ENCODE measurements at regions not wholly inside any gene's neighbourhood (a gene's known extent, or its start where the extent isn't known, plus 50 kb on each side); places are given as distances from the start of the nearest gene placed in this dataset.

DNA sequence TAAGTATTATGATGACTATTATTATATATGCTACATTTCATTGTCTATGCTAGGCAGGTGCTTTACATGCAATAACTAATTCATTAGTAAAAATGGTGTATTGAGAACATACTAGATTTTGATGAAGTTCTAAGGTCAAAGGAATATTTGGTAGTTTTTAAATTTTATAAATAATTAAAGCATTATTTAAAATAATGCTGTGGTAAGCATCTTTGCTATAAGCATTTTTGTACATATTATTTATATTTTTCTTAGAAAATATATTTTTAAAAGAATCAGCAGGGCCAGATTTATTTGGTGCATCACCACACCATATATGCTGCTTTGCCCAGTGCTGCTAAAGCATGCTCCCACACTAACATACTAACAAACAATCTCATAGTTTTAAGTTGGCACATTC lies 517.9 kb downstream of the C6orf118 start:
- Histone ChIP-seq H3K4me1 (ENCODE audit: insufficient read depth) (no peaks in the 10 kb centered on the region), H4K20me1 (ENCODE audit: insufficient read depth) (no peaks in the 10 kb centered on the region), H3K9me2 (ENCODE audit: insufficient read depth) (no peaks in the 10 kb centered on the region), H2AFZ (no peak overlapping the region), H3K4me3 (no peak overlapping the region), H3K27me3 (replicated peaks; ENCODE audit: insufficient read depth) (no peaks in the 10 kb centered on the region), H3K27ac (no peak overlapping the region), H3K79me2 (ENCODE audit: insufficient read depth) (no peaks in the 10 kb centered on the region), H3K36me3 (ENCODE audit: low read depth) (no peaks in the 10 kb centered on the region), H3F3A (ENCODE audit: insufficient read depth) (no peaks in the 10 kb centered on the region), H3K9me3 (ENCODE audit: low read depth) (no peaks in the 10 kb centered on the region), H3K4me2 (ENCODE audit: unreplicated experiment) (no peak overlapping the region), H3K9ac (no peak overlapping the region)
- in situ Hi-C loops (cut with MboI): no loop called here
- TF ChIP-seq EZH2 (IDR thresholded peaks at IDR 0.05; ENCODE audit: insufficient read depth, poor library complexity, severe bottlenecking) (no peak), EZH2phosphoT487 (IDR thresholded peaks at IDR 0.05; ENCODE audit: insufficient read depth, low read depth) (no peak)
- DNase-seq: no peak

- Histone ChIP-seq H2AFZ (no peak overlapping the region), H3K79me2 (ENCODE audit: insufficient read depth) (no peaks in the 10 kb centered on the region), H3F3A (ENCODE audit: insufficient read depth) (no peaks in the 10 kb centered on the region), H3K9ac (no peak overlapping the region), H3K9me3 (ENCODE audit: low read depth) (no peaks in the 10 kb centered on the region), H4K20me1 (ENCODE audit: insufficient read depth) (no peaks in the 10 kb centered on the region), H3K9me2 (ENCODE audit: insufficient read depth) (no peaks in the 10 kb centered on the region), H3K4me2 (ENCODE audit: unreplicated experiment) (no peak overlapping the region), H3K4me3 (no peak overlapping the region), H3K36me3 (ENCODE audit: low read depth) (no peaks in the 10 kb centered on the region), H3K27ac (no peak overlapping the region), H3K4me1 (ENCODE audit: insufficient read depth) (no peaks in the 10 kb centered on the region), H3K27me3 (replicated peaks; ENCODE audit: insufficient read depth) (no peaks in the 10 kb centered on the region)
- TF ChIP-seq EZH2 (IDR thresholded peaks at IDR 0.05; ENCODE audit: insufficient read depth, poor library complexity, severe bottlenecking) (no peak), EZH2phosphoT487 (IDR thresholded peaks at IDR 0.05; ENCODE audit: insufficient read depth, low read depth) (no peak)
- in situ Hi-C loops (cut with MboI): no loop called here
- no peak for DNase-seq
- 52 to 60% methylated on average over 1 of the region's 1 CpG for WGBS, 2 experiments (ENCODE audit: low coverage in 1 of 2, low lambda C conversion rate in 2 of 2, missing lambda C conversion rate in 2 of 2)
Observed at GRCh38 chr6:164763788-164764187, 545.6 kb downstream of the C6orf118 start.

DNA sequence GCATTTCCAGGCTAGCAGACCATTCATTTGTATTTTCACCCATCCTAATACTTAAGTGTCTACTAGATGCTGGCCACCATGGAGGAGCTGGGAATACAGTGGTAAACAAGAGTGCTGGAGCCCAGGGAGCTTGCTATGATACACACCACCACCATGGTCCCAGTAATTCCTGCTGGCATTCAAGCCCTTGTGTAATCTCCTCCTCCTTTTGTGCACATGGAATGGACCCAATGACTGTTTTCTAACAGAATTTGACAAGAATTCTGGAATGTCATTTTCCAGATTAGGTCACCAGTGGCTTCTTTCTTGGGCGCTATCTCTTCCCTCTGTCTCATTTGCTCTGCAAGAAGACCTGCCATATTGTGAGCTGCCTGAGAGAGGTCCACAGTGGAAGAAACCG lies 552.0 kb downstream of the C6orf118 start:
- 55 to 61% methylated on average over 2 of the region's 2 CpGs for WGBS, 2 experiments (ENCODE audit: low coverage in 1 of 2, low lambda C conversion rate in 2 of 2, missing lambda C conversion rate in 2 of 2)
- no peaks in the 10 kb centered on the region for H3F3A ChIP-seq (ENCODE audit: insufficient read depth)
- H3K9me2 ChIP-seq (ENCODE audit: insufficient read depth): no peaks in the 10 kb centered on the region
- H3K4me2 ChIP-seq (ENCODE audit: unreplicated experiment): no peak overlapping the region
- H3K27ac ChIP-seq: no peak overlapping the region
- H3K9me3 ChIP-seq (ENCODE audit: low read depth): no peaks in the 10 kb centered on the region
- H4K20me1 ChIP-seq (ENCODE audit: insufficient read depth): no peaks in the 10 kb centered on the region
- H3K27me3 ChIP-seq (replicated peaks; ENCODE audit: insufficient read depth): no peaks in the 10 kb centered on the region
- no peak for TF ChIP-seq EZH2 (IDR thresholded peaks at IDR 0.05; ENCODE audit: insufficient read depth, poor library complexity, severe bottlenecking)
- TF ChIP-seq EZH2phosphoT487 (IDR thresholded peaks at IDR 0.05; ENCODE audit: insufficient read depth, low read depth): no peak
- H3K79me2 ChIP-seq (ENCODE audit: insufficient read depth): no peaks in the 10 kb centered on the region
- no peaks in the 10 kb centered on the region for H3K4me1 ChIP-seq (ENCODE audit: insufficient read depth)
- H3K9ac ChIP-seq: no peak overlapping the region
- H3K36me3 ChIP-seq (ENCODE audit: low read depth): no peaks in the 10 kb centered on the region
- no peak for DNase-seq
- in situ Hi-C loops (cut with MboI): no loop called here
- no peak overlapping the region for H2AFZ ChIP-seq
- H3K4me3 ChIP-seq: no peak overlapping the region

DNA sequence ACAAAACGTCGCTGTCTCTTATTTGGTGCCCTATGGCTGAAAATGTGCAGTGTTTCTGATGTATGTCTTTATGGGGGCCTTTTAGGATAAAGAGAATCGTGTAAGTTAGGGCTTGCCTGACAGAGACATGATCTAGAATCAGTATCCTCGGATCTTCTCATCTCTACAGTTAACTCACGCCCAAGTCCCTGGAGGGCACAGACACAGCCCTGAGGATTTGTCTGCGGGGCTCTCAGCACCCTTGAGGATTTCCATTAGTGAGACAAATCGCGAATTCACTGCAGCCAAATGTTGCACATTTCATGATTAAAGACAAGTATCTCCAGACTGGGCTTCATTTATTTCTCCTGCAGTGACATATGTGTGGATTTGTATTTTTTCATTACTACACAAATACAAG lies 552.7 kb downstream of the C6orf118 start:
- TF ChIP-seq EZH2 (IDR thresholded peaks at IDR 0.05; ENCODE audit: insufficient read depth, poor library complexity, severe bottlenecking) (no peak), EZH2phosphoT487 (IDR thresholded peaks at IDR 0.05; ENCODE audit: insufficient read depth, low read depth) (no peak)
- no peaks in the 10 kb centered on the region for H3K79me2 ChIP-seq (ENCODE audit: insufficient read depth)
- no peaks in the 10 kb centered on the region for H3K36me3 ChIP-seq (ENCODE audit: low read depth)
- no peaks in the 10 kb centered on the region for H4K20me1 ChIP-seq (ENCODE audit: insufficient read depth)
- H3K4me2 ChIP-seq (ENCODE audit: unreplicated experiment): no peak overlapping the region
- in situ Hi-C loops (cut with MboI): no loop called here
- no peaks in the 10 kb centered on the region for H3K4me1 ChIP-seq (ENCODE audit: insufficient read depth)
- no peaks in the 10 kb centered on the region for H3K9me2 ChIP-seq (ENCODE audit: insufficient read depth)
- WGBS, 2 experiments (ENCODE audit: low coverage in 1 of 2, low lambda C conversion rate in 2 of 2, missing lambda C conversion rate in 2 of 2): 14 to 25% methylated on average over 8 of the region's 8 CpGs
- H3K4me3 ChIP-seq: no peak overlapping the region
- H3K9ac ChIP-seq: no peak overlapping the region
- no peaks in the 10 kb centered on the region for H3F3A ChIP-seq (ENCODE audit: insufficient read depth)
- no peak overlapping the region for H2AFZ ChIP-seq
- H3K9me3 ChIP-seq (ENCODE audit: low read depth): no peaks in the 10 kb centered on the region
- no peak overlapping the region for H3K27ac ChIP-seq
- no peak for DNase-seq
- no peaks in the 10 kb centered on the region for H3K27me3 ChIP-seq (replicated peaks; ENCODE audit: insufficient read depth)

- H3F3A ChIP-seq (ENCODE audit: insufficient read depth): no peaks in the 10 kb centered on the region
- in situ Hi-C loops (cut with MboI): no loop called here
- H3K27me3 ChIP-seq (replicated peaks; ENCODE audit: insufficient read depth): no peaks in the 10 kb centered on the region
Observed at GRCh38 chr6:164756142-164756541, 553.3 kb downstream of the C6orf118 start.

More at GRCh38 chr6:164756142-164756541, 553.3 kb downstream of the C6orf118 start:
- no peaks in the 10 kb centered on the region for H4K20me1 ChIP-seq (ENCODE audit: insufficient read depth)
- no peaks in the 10 kb centered on the region for H3K36me3 ChIP-seq (ENCODE audit: low read depth)
- H3K27ac ChIP-seq: no peak overlapping the region
- no peaks in the 10 kb centered on the region for H3K4me1 ChIP-seq (ENCODE audit: insufficient read depth)
- no peaks in the 10 kb centered on the region for H3K9me3 ChIP-seq (ENCODE audit: low read depth)
- no peak overlapping the region for H2AFZ ChIP-seq
- no peak for DNase-seq
- no peak overlapping the region for H3K9ac ChIP-seq
- H3K4me2 ChIP-seq (ENCODE audit: unreplicated experiment): no peak overlapping the region
- no peak for TF ChIP-seq EZH2 (IDR thresholded peaks at IDR 0.05; ENCODE audit: insufficient read depth, poor library complexity, severe bottlenecking)
- TF ChIP-seq EZH2phosphoT487 (IDR thresholded peaks at IDR 0.05; ENCODE audit: insufficient read depth, low read depth): no peak
- H3K4me3 ChIP-seq: no peak overlapping the region
- WGBS, 2 experiments (ENCODE audit: low coverage in 1 of 2, low lambda C conversion rate in 2 of 2, missing lambda C conversion rate in 2 of 2): 44 to 46% methylated on average over 3 of the region's 3 CpGs
- no peaks in the 10 kb centered on the region for H3K79me2 ChIP-seq (ENCODE audit: insufficient read depth)
- no peaks in the 10 kb centered on the region for H3K9me2 ChIP-seq (ENCODE audit: insufficient read depth)
